ENCODE measurements at regions not wholly inside any gene's neighbourhood (a gene's known extent, or its start where the extent isn't known, plus 50 kb on each side); places are given as distances from the start of the nearest gene placed in this dataset.
A peak's percentile ranks its signal among the peaks of the same experiment; 100 is the strongest.

DNA sequence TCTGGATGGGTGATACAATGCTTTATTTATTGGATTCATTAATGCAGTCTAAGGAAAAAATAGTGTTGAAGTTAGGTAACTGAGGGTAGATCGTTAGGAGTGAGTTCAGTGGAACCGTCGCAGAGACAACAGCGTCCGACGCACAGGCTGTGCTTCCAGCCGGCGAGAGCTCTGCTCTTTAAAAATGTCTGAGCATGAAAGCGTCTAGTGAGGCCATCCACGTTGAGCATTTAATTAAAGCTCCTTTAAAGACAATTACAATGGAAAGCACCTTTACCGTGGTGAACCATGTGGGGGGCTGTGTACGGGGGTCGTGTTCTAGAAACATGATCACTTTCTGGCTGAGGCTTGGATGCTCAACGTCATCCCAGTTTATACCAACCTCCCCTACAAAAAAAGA, 822.7 kb downstream of the GALR1 start:
- no peak overlapping the region for H3K4me3 ChIP-seq (ENCODE audit: low read depth, low read length, poor library complexity, severe bottlenecking)
- no peaks in the 10 kb centered on the region for H3K9me3 ChIP-seq (ENCODE audit: low read length)
- TF ChIP-seq CTCF (conservative IDR thresholded peaks at IDR 0.05; ENCODE audit: low read length) (no peak), EZH2phosphoT487 (IDR thresholded peaks at IDR 0.05; ENCODE audit: borderline replicate concordance, low read depth, low read length) (no peak)
- H3K79me2 ChIP-seq (ENCODE audit: insufficient read depth, low read depth, low read length) = no peaks in the 10 kb centered on the region
- H3K36me3 ChIP-seq (ENCODE audit: insufficient read depth, low read length) = no peaks in the 10 kb centered on the region
- intact Hi-C loops (cut with micrococcal nuclease; ENCODE audit: unreplicated experiment) = no loop called here
- BruUV-seq (replicated peaks) = no TSS peak
- H4K20me1 ChIP-seq (ENCODE audit: insufficient read depth, low read length) = no peaks in the 10 kb centered on the region
- no peaks in the 10 kb centered on the region for H3K9me2 ChIP-seq (ENCODE audit: insufficient read depth, low read length)
- H3K27ac ChIP-seq (ENCODE audit: low read depth, low read length, poor library complexity, severe bottlenecking) = no peak overlapping the region
- H3K4me1 ChIP-seq (ENCODE audit: insufficient read depth, low read length, poor library complexity, severe bottlenecking) = no peaks in the 10 kb centered on the region
- CTCF ChIA-PET (ENCODE audit: unreplicated experiment) = no interaction called here
- no peak overlapping the region for H3K4me2 ChIP-seq (ENCODE audit: low read length)
- POLR2A ChIA-PET = interaction anchor here (0.6 kb wide), 1 partner anchor 8 kb away, joined by 4 read pairs; no protein-coding TSS in a partner anchor
- no peak for DNase-seq (ENCODE audit: low spot score)
- H2AFZ ChIP-seq (ENCODE audit: low read length) = no peak overlapping the region

DNA sequence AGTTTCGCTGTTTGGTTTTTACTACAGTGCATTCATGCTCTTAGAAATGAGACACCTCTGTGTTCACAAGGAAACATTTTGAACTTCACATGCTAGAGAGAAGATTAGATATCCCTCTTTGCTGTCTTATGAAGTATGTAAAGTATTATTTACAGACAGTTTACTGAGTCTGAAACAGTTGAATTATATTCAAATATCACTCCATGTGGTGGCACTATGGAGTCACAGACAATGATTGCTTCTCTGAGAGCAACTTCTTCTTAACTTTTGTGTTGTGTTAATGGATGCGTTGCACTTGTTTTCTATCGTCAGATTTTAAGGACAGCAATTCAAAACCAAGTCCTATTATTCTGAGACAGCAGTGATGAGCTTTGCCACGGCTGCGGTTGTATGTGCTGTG, 823.6 kb downstream of the GALR1 start:
- H3K4me2 ChIP-seq (ENCODE audit: low read length) = no peak overlapping the region
- BruUV-seq (replicated peaks) = no TSS peak
- intact Hi-C loops (cut with micrococcal nuclease; ENCODE audit: unreplicated experiment) = no loop called here
- H4K20me1 ChIP-seq (ENCODE audit: insufficient read depth, low read length) = no peaks in the 10 kb centered on the region
- no peak overlapping the region for H3K27ac ChIP-seq (ENCODE audit: low read depth, low read length, poor library complexity, severe bottlenecking)
- no peaks in the 10 kb centered on the region for H3K9me2 ChIP-seq (ENCODE audit: insufficient read depth, low read length)
- H3K79me2 ChIP-seq (ENCODE audit: insufficient read depth, low read depth, low read length) = no peaks in the 10 kb centered on the region
- ChIA-PET POLR2A (no interaction called here), CTCF (ENCODE audit: unreplicated experiment) (no interaction called here)
- H3K4me1 ChIP-seq (ENCODE audit: insufficient read depth, low read length, poor library complexity, severe bottlenecking) = no peaks in the 10 kb centered on the region
- no peaks in the 10 kb centered on the region for H3K9me3 ChIP-seq (ENCODE audit: low read length)
- TF ChIP-seq CTCF (conservative IDR thresholded peaks at IDR 0.05; ENCODE audit: low read length) (peak; percentile 38), EZH2phosphoT487 (IDR thresholded peaks at IDR 0.05; ENCODE audit: borderline replicate concordance, low read depth, low read length) (no peak)
- H2AFZ ChIP-seq (ENCODE audit: low read length) = no peak overlapping the region
- no peak for DNase-seq (ENCODE audit: low spot score)
- no peak overlapping the region for H3K4me3 ChIP-seq (ENCODE audit: low read depth, low read length, poor library complexity, severe bottlenecking)
- no peaks in the 10 kb centered on the region for H3K36me3 ChIP-seq (ENCODE audit: insufficient read depth, low read length)

GRCh38 chr18:78074400-78075020, 824.9 kb downstream of the GALR1 start:
- Histone ChIP-seq H3K9me3 (ENCODE audit: low read length) (no peaks in the 10 kb centered on the region), H3K4me3 (ENCODE audit: low read depth, low read length, poor library complexity, severe bottlenecking) (no peak overlapping the region), H3K27ac (ENCODE audit: low read depth, low read length, poor library complexity, severe bottlenecking) (no peak overlapping the region), H3K9me2 (ENCODE audit: insufficient read depth, low read length) (no peaks in the 10 kb centered on the region), H4K20me1 (ENCODE audit: insufficient read depth, low read length) (no peaks in the 10 kb centered on the region), H3K36me3 (ENCODE audit: insufficient read depth, low read length) (no peaks in the 10 kb centered on the region), H3K4me1 (ENCODE audit: insufficient read depth, low read length, poor library complexity, severe bottlenecking) (no peaks in the 10 kb centered on the region), H3K79me2 (ENCODE audit: insufficient read depth, low read depth, low read length) (no peaks in the 10 kb centered on the region), H2AFZ (ENCODE audit: low read length) (no peak overlapping the region), H3K4me2 (ENCODE audit: low read length) (no peak overlapping the region)
- no peak for DNase-seq (ENCODE audit: low spot score)
- BruUV-seq (replicated peaks) = no TSS peak
- intact Hi-C loops (cut with micrococcal nuclease; ENCODE audit: unreplicated experiment) = no loop called here
- POLR2A ChIA-PET = no interaction called here
- no peak for TF ChIP-seq CTCF (conservative IDR thresholded peaks at IDR 0.05; ENCODE audit: low read length)
- TF ChIP-seq EZH2phosphoT487 (IDR thresholded peaks at IDR 0.05; ENCODE audit: borderline replicate concordance, low read depth, low read length) = no peak
- CTCF ChIA-PET (ENCODE audit: unreplicated experiment) = no interaction called here
